ENCODE measurements at regions not wholly inside any gene's neighbourhood (a gene's known extent, or its start where the extent isn't known, plus 50 kb on each side); places are given as distances from the start of the nearest gene placed in this dataset.

DNA sequence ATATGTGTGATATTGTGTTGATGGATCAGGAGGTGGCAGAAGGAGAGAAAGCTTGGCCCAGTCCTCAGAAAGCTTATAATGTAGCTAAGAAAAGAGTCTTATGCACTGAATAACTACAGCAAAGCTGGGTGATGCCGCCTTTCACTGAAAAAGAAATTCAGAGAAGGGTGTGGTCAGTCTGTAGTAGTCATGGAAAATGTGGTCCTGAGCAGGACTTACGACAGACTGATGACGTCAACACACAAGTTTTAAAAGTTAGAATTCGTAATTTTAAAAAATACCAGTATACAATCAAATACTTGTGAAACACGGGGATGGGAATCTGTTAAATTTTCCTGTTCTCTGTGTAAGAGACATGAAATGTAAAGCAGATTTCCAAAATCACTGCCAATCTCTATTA lies 87.0 kb upstream of the RAPGEF2 start:
- Histone ChIP-seq H3K18ac (ENCODE audit: low read length) (no peak overlapping the region), H3K27ac (ENCODE audit: low read depth, low read length) (no peak overlapping the region), H3K36me3 (ENCODE audit: control insufficient read depth, insufficient read depth, low read length) (no peaks in the 10 kb centered on the region), H3K56ac (ENCODE audit: low read length) (no peak overlapping the region), H2BK5ac (ENCODE audit: low read length) (no peak overlapping the region), H3K79me1 (ENCODE audit: low read length) (no peaks in the 10 kb centered on the region), H3K4me2 (ENCODE audit: low read length) (no peak overlapping the region), H2AK5ac (ENCODE audit: low read length) (no peak overlapping the region), H3K79me2 (ENCODE audit: control insufficient read depth, insufficient read depth, low read length) (no peaks in the 10 kb centered on the region), H2BK120ac (ENCODE audit: low read depth, low read length) (no peak overlapping the region), H3K23ac (ENCODE audit: low read length) (no peak overlapping the region), H3K4ac (ENCODE audit: low read depth, low read length) (no peak overlapping the region), H3K9ac (ENCODE audit: low read length) (no peak overlapping the region), H4K8ac (ENCODE audit: low read depth, low read length) (no peak overlapping the region), H4K5ac (ENCODE audit: low read length) (no peak overlapping the region), H3K4me1 (ENCODE audit: control insufficient read depth, low read depth, low read length) (no peaks in the 10 kb centered on the region), H3K27me3 (ENCODE audit: insufficient read depth, low read length, poor library complexity) (no peaks in the 10 kb centered on the region), H3K4me3 (ENCODE audit: low read length) (no peak overlapping the region), H2BK15ac (replicated peaks; ENCODE audit: low read depth) (peak overlapping the region; percentile 38)
- no CpG with 5 or more reads among the region's 5 CpGs for WGBS (ENCODE audit: extremely low coverage, insufficient coverage, low lambda C conversion rate)
- DNase-seq = no peak

DNA sequence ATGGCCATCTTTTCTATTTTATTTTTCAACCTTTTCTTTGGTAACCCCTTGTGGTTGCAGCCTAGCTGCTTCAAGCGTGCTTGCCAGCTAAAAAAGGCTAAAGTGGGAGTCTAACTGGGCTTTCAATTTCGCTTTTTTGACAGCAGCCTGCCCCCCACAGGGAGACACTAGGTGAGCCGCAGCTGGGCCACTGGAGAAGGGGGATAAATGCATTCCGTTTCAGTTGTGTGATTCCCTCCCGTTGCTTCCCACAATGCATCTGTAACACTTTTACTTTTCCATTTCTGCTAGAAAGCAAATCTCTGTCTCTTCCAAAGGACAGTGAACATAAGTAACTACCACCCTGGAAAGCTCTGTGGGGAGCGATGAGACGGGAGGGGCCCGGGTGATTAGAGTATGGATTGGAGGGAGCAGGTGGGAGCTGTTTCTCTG lies 86.3 kb upstream of the RAPGEF2 start:
- Histone ChIP-seq H3K4ac (ENCODE audit: low read depth, low read length) (no peak overlapping the region), H3K4me2 (ENCODE audit: low read length) (no peak overlapping the region), H4K8ac (ENCODE audit: low read depth, low read length) (no peak overlapping the region), H3K4me1 (ENCODE audit: control insufficient read depth, low read depth, low read length) (peaks cover 2% of the 10 kb centered on the region), H3K56ac (ENCODE audit: low read length) (no peak overlapping the region), H3K23ac (ENCODE audit: low read length) (no peak overlapping the region), H3K4me3 (ENCODE audit: low read length) (no peak overlapping the region), H3K79me1 (ENCODE audit: low read length) (no peaks in the 10 kb centered on the region), H4K5ac (ENCODE audit: low read length) (no peak overlapping the region), H3K36me3 (ENCODE audit: control insufficient read depth, insufficient read depth, low read length) (no peaks in the 10 kb centered on the region), H3K9ac (ENCODE audit: low read length) (no peak overlapping the region), H2BK15ac (replicated peaks; ENCODE audit: low read depth) (no peak overlapping the region), H3K27me3 (ENCODE audit: insufficient read depth, low read length, poor library complexity) (no peaks in the 10 kb centered on the region), H2BK120ac (ENCODE audit: low read depth, low read length) (no peak overlapping the region), H2BK5ac (ENCODE audit: low read length) (no peak overlapping the region), H3K79me2 (ENCODE audit: control insufficient read depth, insufficient read depth, low read length) (no peaks in the 10 kb centered on the region), H3K27ac (ENCODE audit: low read depth, low read length) (no peak overlapping the region), H2AK5ac (ENCODE audit: low read length) (no peak overlapping the region), H3K18ac (ENCODE audit: low read length) (no peak overlapping the region)
- peak; percentile 85 for DNase-seq
- WGBS (ENCODE audit: extremely low coverage, insufficient coverage, low lambda C conversion rate) = no CpG with 5 or more reads among the region's 8 CpGs

DNA sequence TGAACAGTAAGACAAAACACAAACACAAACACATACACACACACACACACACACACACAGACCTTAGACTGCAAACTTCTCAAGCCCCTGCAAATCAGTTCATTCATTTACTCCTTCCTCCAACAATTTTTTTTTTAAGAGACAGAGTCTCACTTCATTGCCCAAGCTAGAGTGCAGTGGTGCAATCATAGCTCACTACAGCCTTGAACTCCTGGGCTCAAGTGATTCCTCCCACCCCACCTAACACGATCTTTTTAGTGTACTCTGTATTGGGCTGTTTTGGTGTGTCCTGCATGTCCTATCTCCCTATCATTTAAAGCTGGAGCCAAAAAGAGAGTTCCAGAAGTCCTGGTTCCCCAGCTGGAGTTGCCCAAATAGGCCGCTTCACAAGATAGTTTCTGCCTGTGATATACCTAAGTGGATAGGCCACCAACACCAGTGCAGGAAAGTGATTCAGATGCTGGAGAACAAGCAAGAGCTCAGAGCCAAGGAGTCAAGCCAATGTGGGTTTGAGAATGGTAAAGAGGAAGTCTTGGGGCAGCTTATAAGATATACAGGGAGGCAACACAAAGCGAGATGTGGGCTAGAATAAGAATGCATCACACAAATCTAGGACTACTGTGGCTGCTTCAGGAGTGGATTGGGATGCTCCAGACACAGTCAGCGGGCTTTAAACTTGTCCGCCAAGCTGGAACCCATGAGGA lies 85.4 kb upstream of the RAPGEF2 start:
- Histone ChIP-seq H3K4me1 (ENCODE audit: control insufficient read depth, low read depth, low read length) (peaks cover 7% of the 10 kb centered on the region), H3K79me1 (ENCODE audit: low read length) (no peaks in the 10 kb centered on the region), H2BK5ac (ENCODE audit: low read length) (no peak overlapping the region), H3K9ac (ENCODE audit: low read length) (no peak overlapping the region), H3K23ac (ENCODE audit: low read length) (no peak overlapping the region), H3K4ac (ENCODE audit: low read depth, low read length) (no peak overlapping the region), H3K4me3 (ENCODE audit: low read length) (no peak overlapping the region), H4K8ac (ENCODE audit: low read depth, low read length) (no peak overlapping the region), H3K79me2 (ENCODE audit: control insufficient read depth, insufficient read depth, low read length) (no peaks in the 10 kb centered on the region), H2BK120ac (ENCODE audit: low read depth, low read length) (no peak overlapping the region), H3K4me2 (ENCODE audit: low read length) (no peak overlapping the region), H3K56ac (ENCODE audit: low read length) (no peak overlapping the region), H2BK15ac (replicated peaks; ENCODE audit: low read depth) (no peak overlapping the region), H3K36me3 (ENCODE audit: control insufficient read depth, insufficient read depth, low read length) (no peaks in the 10 kb centered on the region), H4K5ac (ENCODE audit: low read length) (no peak overlapping the region), H3K27ac (ENCODE audit: low read depth, low read length) (no peak overlapping the region), H3K18ac (ENCODE audit: low read length) (no peak overlapping the region), H2AK5ac (ENCODE audit: low read length) (no peak overlapping the region), H3K27me3 (ENCODE audit: insufficient read depth, low read length, poor library complexity) (no peaks in the 10 kb centered on the region)
- DNase-seq = no peak
- WGBS (ENCODE audit: extremely low coverage, insufficient coverage, low lambda C conversion rate) = no CpG with 5 or more reads among the region's 5 CpGs

DNA sequence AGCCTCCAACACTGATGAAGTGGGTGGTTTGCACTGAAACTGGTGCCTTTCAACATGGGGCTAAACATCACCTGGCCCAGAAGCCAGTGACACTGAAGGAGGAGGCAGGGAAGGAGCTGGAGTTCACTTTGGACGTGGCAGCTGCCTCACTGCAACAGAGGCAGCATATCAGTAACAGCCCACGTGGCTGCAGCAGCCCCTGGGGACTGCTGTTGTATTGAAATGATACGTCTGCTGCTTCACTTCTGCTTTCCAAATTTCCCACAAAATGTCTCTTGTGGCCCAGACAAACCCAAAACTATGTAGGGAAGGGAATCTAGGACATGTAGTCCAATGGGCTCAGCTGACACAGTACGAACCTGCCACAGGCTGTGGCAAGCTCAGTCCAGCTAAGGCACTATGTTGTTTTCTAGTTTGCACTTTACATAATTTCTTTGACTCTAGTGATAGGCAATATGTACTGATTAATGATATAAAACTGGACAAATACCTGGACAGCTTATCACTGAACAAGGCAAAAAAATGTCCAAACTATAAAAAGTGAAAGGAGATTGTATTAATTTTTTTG lies 84.7 kb upstream of the RAPGEF2 start:
- H3K23ac ChIP-seq (ENCODE audit: low read length) = no peak overlapping the region
- no peaks in the 10 kb centered on the region for H3K36me3 ChIP-seq (ENCODE audit: control insufficient read depth, insufficient read depth, low read length)
- no peak overlapping the region for H2AK5ac ChIP-seq (ENCODE audit: low read length)
- no peak overlapping the region for H3K4ac ChIP-seq (ENCODE audit: low read depth, low read length)
- H3K56ac ChIP-seq (ENCODE audit: low read length) = no peak overlapping the region
- WGBS (ENCODE audit: extremely low coverage, insufficient coverage, low lambda C conversion rate) = no CpG with 5 or more reads among the region's 4 CpGs
- H4K5ac ChIP-seq (ENCODE audit: low read length) = no peak overlapping the region
- H3K4me3 ChIP-seq (ENCODE audit: low read length) = no peak overlapping the region
- no peaks in the 10 kb centered on the region for H3K27me3 ChIP-seq (ENCODE audit: insufficient read depth, low read length, poor library complexity)
- no peak overlapping the region for H2BK120ac ChIP-seq (ENCODE audit: low read depth, low read length)
- no peak overlapping the region for H2BK15ac ChIP-seq (replicated peaks; ENCODE audit: low read depth)
- no peak for DNase-seq
- no peak overlapping the region for H2BK5ac ChIP-seq (ENCODE audit: low read length)
- no peak overlapping the region for H3K18ac ChIP-seq (ENCODE audit: low read length)
- no peaks in the 10 kb centered on the region for H3K79me2 ChIP-seq (ENCODE audit: control insufficient read depth, insufficient read depth, low read length)
- no peak overlapping the region for H3K9ac ChIP-seq (ENCODE audit: low read length)
- H3K4me2 ChIP-seq (ENCODE audit: low read length) = no peak overlapping the region
- no peak overlapping the region for H3K27ac ChIP-seq (ENCODE audit: low read depth, low read length)
- peaks cover 7% of the 10 kb centered on the region for H3K4me1 ChIP-seq (ENCODE audit: control insufficient read depth, low read depth, low read length)
- H3K79me1 ChIP-seq (ENCODE audit: low read length) = no peaks in the 10 kb centered on the region
- H4K8ac ChIP-seq (ENCODE audit: low read depth, low read length) = no peak overlapping the region

DNA sequence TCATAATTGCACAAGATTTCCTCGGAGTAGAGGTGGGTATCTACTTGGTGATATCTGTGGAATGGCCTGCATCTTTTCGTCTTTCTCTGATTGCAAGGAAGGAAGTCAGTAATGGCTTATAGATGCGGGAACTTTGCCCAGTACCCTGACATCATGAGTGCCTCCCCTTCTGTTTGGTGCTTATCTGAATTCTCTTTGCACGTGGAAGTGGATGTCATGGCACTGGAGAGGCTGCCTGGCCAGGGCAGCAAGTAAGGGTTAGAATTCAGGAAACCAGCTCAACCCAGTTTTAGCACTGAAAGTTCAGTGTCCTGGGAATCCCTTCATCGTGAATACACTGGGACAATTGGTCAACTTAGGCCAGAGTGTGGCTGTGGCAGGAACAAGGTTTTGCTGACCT lies 83.5 kb upstream of the RAPGEF2 start:
- H3K79me2 ChIP-seq (ENCODE audit: control insufficient read depth, insufficient read depth, low read length) = no peaks in the 10 kb centered on the region
- no peak overlapping the region for H2BK15ac ChIP-seq (replicated peaks; ENCODE audit: low read depth)
- peak overlapping the region; percentile 11 for H2AK5ac ChIP-seq (ENCODE audit: low read length)
- H2BK120ac ChIP-seq (ENCODE audit: low read depth, low read length) = no peak overlapping the region
- H3K36me3 ChIP-seq (ENCODE audit: control insufficient read depth, insufficient read depth, low read length) = no peaks in the 10 kb centered on the region
- no peak overlapping the region for H3K9ac ChIP-seq (ENCODE audit: low read length)
- no peak overlapping the region for H3K27ac ChIP-seq (ENCODE audit: low read depth, low read length)
- peak overlapping the region; percentile 20 for H3K4ac ChIP-seq (ENCODE audit: low read depth, low read length)
- H2BK5ac ChIP-seq (ENCODE audit: low read length) = no peak overlapping the region
- H4K5ac ChIP-seq (ENCODE audit: low read length) = no peak overlapping the region
- no peaks in the 10 kb centered on the region for H3K27me3 ChIP-seq (ENCODE audit: insufficient read depth, low read length, poor library complexity)
- no peak overlapping the region for H3K23ac ChIP-seq (ENCODE audit: low read length)
- H3K4me1 ChIP-seq (ENCODE audit: control insufficient read depth, low read depth, low read length) = peaks cover 11% of the 10 kb centered on the region
- no peak overlapping the region for H3K4me2 ChIP-seq (ENCODE audit: low read length)
- no CpG with 5 or more reads among the region's 5 CpGs for WGBS (ENCODE audit: extremely low coverage, insufficient coverage, low lambda C conversion rate)
- no peak overlapping the region for H3K56ac ChIP-seq (ENCODE audit: low read length)
- H3K18ac ChIP-seq (ENCODE audit: low read length) = no peak overlapping the region
- no peaks in the 10 kb centered on the region for H3K79me1 ChIP-seq (ENCODE audit: low read length)
- no peak overlapping the region for H3K4me3 ChIP-seq (ENCODE audit: low read length)
- no peak for DNase-seq
- no peak overlapping the region for H4K8ac ChIP-seq (ENCODE audit: low read depth, low read length)
